Mesodermal cell (in vitro differentiated cells): ENCODE measurements at regions not wholly inside any gene's neighbourhood (a gene's known extent, or its start where the extent isn't known, plus 50 kb on each side); places are given as distances from the start of the nearest gene placed in this dataset.

ENCODE experiments used
- H3K27ac ChIP-seq: 2 replicates; pipeline ENCODE4 v1.7.0; 2013; ENCODE audit warnings: mild to moderate bottlenecking, low read depth, low read length, moderate library complexity; ENCODE audit not compliant: severe bottlenecking
- H3K36me3 ChIP-seq: 2 replicates; pipeline ENCODE4 v1.7.1; 2013; ENCODE audit warnings: mild to moderate bottlenecking, low read length, moderate library complexity; ENCODE audit not compliant: control insufficient read depth, insufficient read depth
- H3K4me1 ChIP-seq: one replicate; pipeline ENCODE4 v1.7.1; 2013; ENCODE audit warnings: mild to moderate bottlenecking, low read length; ENCODE audit not compliant: insufficient read depth, control insufficient read depth, poor library complexity, severe bottlenecking
- H3K4me3 ChIP-seq: 2 replicates; pipeline ENCODE4 v1.7.0; 2013; ENCODE audit warnings: low read length, control low read depth, mild to moderate bottlenecking; ENCODE audit not compliant: insufficient read depth, poor library complexity, severe bottlenecking; ENCODE audit errors: extremely low read depth
- H3K9me3 ChIP-seq: 2 replicates; pipeline ENCODE4 v1.7.1; 2013; ENCODE audit warnings: mild to moderate bottlenecking, low read length, moderate library complexity; ENCODE audit not compliant: control insufficient read depth
- WGBS, 2 experiments: methylation state at CpG; one replicate each; pipeline ENCODE4 v1.1.5; 2013; ENCODE audit warnings: missing lambda C conversion rate in 2 of 2; ENCODE audit not compliant: insufficient coverage in 2 of 2; 5-methylcytosine and 5-hydroxymethylcytosine counted together

DNA sequence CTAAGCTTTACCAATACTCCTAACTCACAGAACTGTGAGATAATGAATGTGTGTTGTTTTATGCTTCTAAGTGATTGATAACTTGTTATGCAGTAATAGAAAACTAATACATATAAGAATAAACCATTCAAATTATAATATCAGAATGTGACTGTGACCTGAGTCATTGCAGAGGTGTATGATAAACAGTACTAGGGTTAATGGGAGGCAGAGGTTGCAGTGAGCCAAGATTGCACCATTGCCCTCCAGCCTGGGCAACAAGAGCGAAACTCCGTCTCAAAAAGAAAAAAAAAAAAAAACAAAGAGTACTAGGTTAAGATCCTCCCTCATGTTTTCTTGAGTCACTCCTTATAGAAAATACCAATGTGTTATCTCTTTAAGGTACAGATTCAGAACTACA lies 950.3 kb downstream of the SORCS1 start:
- H3K9me3 ChIP-seq: no peaks in the 10 kb centered on the region
- no peak overlapping the region for H3K4me3 ChIP-seq
- no peak overlapping the region for H3K27ac ChIP-seq
- H3K36me3 ChIP-seq: no peaks in the 10 kb centered on the region
- no peaks in the 10 kb centered on the region for H3K4me1 ChIP-seq
- WGBS, 2 experiments: no CpG with 5 or more reads among the region's 2 CpGs

DNA sequence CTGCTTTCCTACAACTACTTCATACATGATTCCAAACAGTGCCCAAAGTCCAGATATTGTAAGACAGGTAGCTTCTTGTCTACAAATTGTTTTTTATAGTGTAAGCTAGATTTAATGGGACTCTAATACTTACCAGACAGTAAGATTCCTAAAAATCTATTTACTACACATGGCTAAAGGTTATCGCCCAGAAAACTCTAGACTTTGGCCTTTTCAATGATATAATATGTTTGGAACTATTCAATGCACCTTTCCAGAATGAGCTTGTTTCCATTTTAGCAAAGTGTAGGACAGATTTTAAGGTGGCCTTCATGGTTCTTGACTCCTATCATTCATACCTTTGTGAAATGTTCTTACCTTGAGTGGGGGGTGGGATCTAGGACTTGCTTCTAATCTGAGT lies 951.0 kb downstream of the SORCS1 start:
- no peaks in the 10 kb centered on the region for H3K9me3 ChIP-seq
- no peaks in the 10 kb centered on the region for H3K4me1 ChIP-seq
- H3K36me3 ChIP-seq: no peaks in the 10 kb centered on the region
- H3K4me3 ChIP-seq: no peak overlapping the region
- no peak overlapping the region for H3K27ac ChIP-seq
- no CpG with 5 or more reads among the region's 1 CpG for WGBS, 2 experiments

DNA sequence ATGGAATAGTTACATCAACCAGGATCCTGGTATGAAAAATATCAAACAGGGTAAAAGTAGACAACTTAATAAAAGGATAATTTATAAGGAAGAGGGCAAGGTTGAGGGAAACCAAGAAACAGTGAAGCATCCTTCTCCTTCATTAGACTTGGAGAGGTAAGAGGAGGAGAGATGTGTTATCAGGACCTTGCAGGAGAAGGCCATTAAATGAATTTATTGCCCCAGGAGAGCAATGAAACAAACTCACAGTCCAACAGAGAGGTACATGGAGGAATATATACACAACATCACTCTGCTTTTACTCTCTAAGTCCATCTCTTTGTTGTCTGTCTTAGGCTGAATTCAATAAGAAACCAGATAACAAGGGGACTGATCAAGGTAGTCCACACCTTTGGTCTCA lies 966.2 kb downstream of the SORCS1 start:
- Histone ChIP-seq H3K9me3 (no peaks in the 10 kb centered on the region), H3K4me3 (no peak overlapping the region), H3K27ac (no peak overlapping the region), H3K36me3 (no peaks in the 10 kb centered on the region), H3K4me1 (no peaks in the 10 kb centered on the region)

DNA sequence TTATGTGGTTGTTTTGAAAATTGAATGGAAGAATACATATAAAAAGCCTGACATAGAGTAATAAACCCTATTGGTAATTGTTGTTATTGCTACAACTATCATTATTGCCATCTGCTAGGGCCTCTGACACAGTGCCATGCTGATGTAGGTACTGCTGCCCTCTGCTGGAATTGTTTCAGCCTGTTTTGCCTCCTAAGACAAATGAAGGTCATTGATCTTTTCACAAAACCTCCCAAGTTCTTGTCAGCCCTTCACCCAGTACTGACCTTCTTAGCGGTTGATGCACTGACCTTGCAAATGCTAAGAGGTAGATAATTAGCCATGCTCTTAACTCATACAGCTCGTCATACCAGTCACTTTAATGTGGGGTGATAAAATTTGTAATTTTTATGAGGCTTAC lies 975.2 kb downstream of the SORCS1 start:
- no peaks in the 10 kb centered on the region for H3K4me1 ChIP-seq
- H3K36me3 ChIP-seq: no peaks in the 10 kb centered on the region
- H3K4me3 ChIP-seq: no peak overlapping the region
- no peak overlapping the region for H3K27ac ChIP-seq
- no peaks in the 10 kb centered on the region for H3K9me3 ChIP-seq
- no CpG with 5 or more reads among the region's 2 CpGs for WGBS, 2 experiments

DNA sequence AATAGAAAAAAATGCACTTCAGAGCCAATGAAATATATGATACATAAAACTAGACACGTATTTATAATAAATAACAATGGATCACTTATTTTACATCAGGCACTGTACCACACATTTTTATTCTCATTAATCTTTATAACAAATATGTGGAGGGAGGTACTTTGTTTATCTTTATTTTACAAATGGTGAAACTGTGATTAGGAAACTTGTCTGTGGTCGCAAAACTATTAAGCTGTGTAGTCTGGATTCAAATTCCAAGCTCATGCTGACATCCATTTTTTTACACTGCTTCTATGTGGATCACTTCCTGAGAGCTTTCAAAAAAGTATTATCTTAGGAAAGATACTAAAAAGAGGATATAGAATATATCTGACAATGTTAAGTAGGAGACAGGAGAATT lies 978.6 kb downstream of the SORCS1 start:
- H3K4me3 ChIP-seq: no peak overlapping the region
- WGBS, 2 experiments: no CpG with 5 or more reads among the region's 2 CpGs
- H3K9me3 ChIP-seq: no peaks in the 10 kb centered on the region
- no peaks in the 10 kb centered on the region for H3K36me3 ChIP-seq
- H3K27ac ChIP-seq: no peak overlapping the region
- H3K4me1 ChIP-seq: no peaks in the 10 kb centered on the region

DNA sequence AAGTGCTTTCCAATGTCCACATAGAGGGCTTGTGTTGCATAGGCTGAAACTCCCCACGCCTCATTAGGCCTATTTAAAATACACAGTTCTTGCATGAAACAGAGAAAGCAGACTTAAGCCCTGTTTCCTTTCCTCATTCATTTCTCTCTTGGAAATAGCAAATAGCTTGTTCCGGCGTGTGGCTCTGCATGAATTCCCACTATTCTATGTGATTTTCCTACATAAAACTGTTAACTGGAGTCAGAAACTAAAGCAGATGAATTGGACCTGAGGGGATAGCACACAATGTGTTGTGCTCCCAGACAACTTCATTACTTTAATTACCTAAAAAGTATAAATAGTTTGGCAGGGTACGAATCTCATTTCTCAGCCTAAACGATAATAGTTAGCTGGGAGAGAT lies 981.5 kb downstream of the SORCS1 start:
- H3K4me1 ChIP-seq: no peaks in the 10 kb centered on the region
- H3K36me3 ChIP-seq: no peaks in the 10 kb centered on the region
- WGBS, 2 experiments: 80 to 93% methylated on average over 3 to 5 of the region's 5 CpGs
- no peak overlapping the region for H3K4me3 ChIP-seq
- H3K27ac ChIP-seq: no peak overlapping the region
- H3K9me3 ChIP-seq: no peaks in the 10 kb centered on the region

DNA sequence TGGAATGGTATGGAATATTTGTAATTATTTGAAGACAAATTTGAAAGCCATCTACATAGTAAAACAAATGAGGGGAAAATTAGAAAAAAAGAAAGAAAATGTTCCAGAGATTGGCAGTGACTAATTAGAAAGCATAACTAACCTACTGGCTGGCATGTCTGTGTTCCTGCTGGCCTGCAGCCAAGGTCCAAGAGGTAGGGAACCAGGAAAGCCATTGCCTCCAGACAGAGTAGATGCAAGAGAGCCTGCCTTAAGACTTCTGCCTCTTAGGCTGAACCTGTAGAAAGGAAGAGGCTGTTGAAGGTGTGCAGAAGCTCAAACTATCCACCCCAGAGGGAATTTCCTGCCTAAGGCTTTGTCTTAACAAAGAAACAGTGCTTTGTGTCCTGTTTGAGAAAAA lies 982.0 kb downstream of the SORCS1 start:
- Histone ChIP-seq H3K27ac (no peak overlapping the region), H3K4me1 (no peaks in the 10 kb centered on the region), H3K4me3 (no peak overlapping the region), H3K36me3 (no peaks in the 10 kb centered on the region), H3K9me3 (no peaks in the 10 kb centered on the region)

DNA sequence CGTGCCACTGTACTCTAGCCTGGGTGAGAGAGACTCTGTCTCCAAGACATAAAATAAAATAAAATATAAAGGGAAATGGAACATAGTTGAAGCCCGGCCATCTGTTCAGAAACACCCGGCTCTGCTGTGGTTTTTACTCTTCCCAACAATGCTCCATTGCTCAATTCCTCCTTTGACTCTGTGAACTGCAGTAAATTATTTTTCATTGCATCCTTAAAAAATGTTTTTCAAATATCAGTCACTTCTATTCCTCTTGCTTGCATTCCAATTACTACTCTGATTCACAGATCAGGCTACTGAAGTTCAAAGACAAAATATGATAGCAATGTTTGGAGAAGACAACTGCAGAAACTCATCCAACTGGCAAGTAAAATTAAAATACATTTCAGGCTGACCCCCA lies 983.0 kb downstream of the SORCS1 start:
- no peaks in the 10 kb centered on the region for H3K9me3 ChIP-seq
- 95 to 100% methylated on average over 2 to 3 of the region's 3 CpGs for whole genome bisulfite sequencing, 2 experiments
- H3K36me3 ChIP-seq: no peaks in the 10 kb centered on the region
- no peak overlapping the region for H3K27ac ChIP-seq
- no peaks in the 10 kb centered on the region for H3K4me1 ChIP-seq
- no peak overlapping the region for H3K4me3 ChIP-seq

DNA sequence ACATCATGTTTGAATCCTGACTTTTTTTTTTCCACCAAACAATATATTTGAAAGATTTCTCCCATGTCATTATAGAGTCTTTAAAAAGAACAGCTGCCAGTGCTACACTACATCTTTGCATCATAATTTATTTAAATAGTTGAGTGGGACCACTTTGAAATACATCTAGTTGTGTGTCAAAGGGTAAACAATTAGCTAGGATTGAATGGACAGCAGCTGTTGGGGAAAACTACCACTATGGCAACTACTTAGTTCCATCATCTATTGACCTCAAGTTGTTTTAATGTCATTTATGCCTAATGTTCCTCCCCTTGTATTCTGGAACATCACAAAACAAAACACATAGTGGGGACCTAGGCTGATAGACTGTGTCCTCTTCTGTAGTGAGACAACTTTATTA lies 985.1 kb downstream of the SORCS1 start:
- Histone ChIP-seq H3K27ac (no peak overlapping the region), H3K9me3 (no peaks in the 10 kb centered on the region), H3K4me3 (no peak overlapping the region), H3K4me1 (no peaks in the 10 kb centered on the region), H3K36me3 (no peaks in the 10 kb centered on the region)

DNA sequence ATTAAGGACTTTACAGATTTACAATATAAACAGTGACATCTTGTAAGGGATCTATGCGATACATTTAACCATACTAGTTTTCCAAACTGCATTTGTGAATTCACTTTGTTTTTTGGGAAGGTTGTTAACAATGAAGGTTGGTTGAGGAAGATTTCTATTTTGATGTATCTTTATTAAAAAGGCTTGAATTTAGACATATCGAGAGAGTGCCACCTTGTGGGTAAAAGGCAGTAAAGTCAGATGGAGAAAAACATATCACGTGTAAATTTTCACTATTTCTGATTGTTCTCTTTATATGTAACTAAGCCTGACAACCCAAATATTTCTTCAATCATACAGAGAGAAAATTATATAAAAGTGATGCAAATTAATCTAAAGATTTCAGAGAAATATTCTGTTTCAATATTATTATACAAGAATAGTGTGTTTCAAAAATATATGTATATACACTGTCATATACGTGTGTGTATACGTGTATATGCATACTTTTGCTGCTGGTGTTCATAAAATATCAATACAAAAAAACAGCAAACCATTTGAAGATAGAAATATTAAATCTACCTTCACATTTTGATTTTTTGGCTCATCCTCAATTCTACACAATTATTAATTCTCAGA lies 988.6 kb downstream of the SORCS1 start:
- no peaks in the 10 kb centered on the region for H3K4me1 ChIP-seq
- no peaks in the 10 kb centered on the region for H3K9me3 ChIP-seq
- no peak overlapping the region for H3K4me3 ChIP-seq
- no peak overlapping the region for H3K27ac ChIP-seq
- no CpG with 5 or more reads among the region's 5 CpGs for WGBS, 2 experiments
- H3K36me3 ChIP-seq: no peaks in the 10 kb centered on the region

DNA sequence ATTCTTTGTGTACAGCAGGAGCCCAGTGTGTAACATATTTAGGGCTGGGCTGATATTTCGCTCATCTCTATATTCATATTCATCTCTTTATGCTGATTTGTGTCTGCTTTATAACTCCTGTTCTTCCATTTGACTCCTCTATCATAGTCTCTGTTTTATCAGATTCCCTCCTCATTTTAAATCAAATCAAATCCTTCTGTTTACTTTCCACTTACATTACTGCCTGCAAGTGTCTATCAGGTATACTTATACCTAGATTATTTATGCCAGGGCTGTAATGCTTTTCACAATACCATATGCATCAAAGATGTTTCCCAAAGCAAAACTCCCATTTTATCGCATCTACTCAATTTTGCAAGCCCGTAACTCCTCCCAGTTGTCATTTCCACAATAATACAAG lies 990.7 kb downstream of the SORCS1 start:
- Histone ChIP-seq H3K9me3 (no peaks in the 10 kb centered on the region), H3K27ac (no peak overlapping the region), H3K4me1 (no peaks in the 10 kb centered on the region), H3K4me3 (no peak overlapping the region), H3K36me3 (no peaks in the 10 kb centered on the region)
- WGBS, 2 experiments: 88 to 100% methylated on average over 1 of the region's 3 CpGs

DNA sequence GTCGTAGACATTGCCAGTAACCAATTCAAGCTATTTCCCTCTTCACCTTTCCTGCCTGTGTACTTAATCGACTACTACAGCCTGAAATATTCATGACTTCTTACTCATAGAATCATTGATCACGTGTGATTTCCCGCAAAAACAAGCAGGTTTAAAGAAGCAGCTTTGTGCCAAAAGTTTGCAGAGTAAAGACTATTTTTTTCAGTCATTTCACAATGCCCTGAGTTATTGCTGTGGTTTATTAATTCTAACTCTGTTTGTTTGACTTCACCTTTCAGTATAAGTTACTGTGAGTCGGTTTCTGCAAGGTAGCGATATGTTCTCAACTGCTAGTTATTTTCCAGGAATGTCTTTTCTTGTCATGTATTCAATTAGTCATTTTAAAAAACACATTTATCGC lies 995.3 kb downstream of the SORCS1 start:
- 84 to 87% methylated on average over 3 to 4 of the region's 7 CpGs for WGBS, 2 experiments
- Histone ChIP-seq H3K27ac (no peak overlapping the region), H3K4me3 (no peak overlapping the region), H3K9me3 (no peaks in the 10 kb centered on the region), H3K36me3 (no peaks in the 10 kb centered on the region), H3K4me1 (no peaks in the 10 kb centered on the region)
